22Rv1 (cell line): ENCODE measurements at regions not wholly inside any gene's neighbourhood (a gene's known extent, or its start where the extent isn't known, plus 50 kb on each side); places are given as distances from the start of the nearest gene placed in this dataset.

Experiments used
- H3K27ac ChIP-seq: fragments of 450-650 bp; 2 replicates; pipeline ENCODE4 v1.5.1; 2017
- ZFX ChIP-seq: fragments of 450-650 bp; IDR thresholded peaks from 2 replicates; pipeline ENCODE4 v1.6.1; 2017; ENCODE audit warnings: antibody characterized with exemption, borderline replicate concordance
- TF ChIP-seq, protein P1 (sequence below): fragments of 450-650 bp; IDR thresholded peaks from 2 replicates; pipeline ENCODE4 v1.5.1; 2017; ENCODE audit warnings: mild to moderate bottlenecking

DNA sequence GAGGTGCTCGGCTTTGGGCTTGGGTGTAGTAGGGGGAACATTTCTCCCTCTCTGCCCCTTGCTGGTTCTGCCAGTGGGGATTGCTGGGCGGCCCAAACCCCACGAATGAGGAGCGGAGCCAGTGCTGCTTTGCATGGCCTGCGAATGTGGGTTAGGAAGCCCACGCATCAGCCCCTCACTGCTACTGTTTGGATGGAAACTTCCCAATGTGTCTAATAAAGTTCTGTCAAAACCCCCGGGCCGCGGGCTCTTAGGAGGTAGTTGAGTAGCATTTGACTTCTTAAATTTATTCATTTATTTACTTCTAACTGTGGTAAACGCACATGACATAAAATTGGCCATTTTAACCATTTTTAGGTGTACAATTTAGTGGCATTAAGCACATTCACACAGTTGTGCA, 161.3 kb upstream of the FHL2 start:
- no peak overlapping the region for H3K27ac ChIP-seq
- no peak for TF ChIP-seq ZFX
- TF ChIP-seq, protein P1, sequence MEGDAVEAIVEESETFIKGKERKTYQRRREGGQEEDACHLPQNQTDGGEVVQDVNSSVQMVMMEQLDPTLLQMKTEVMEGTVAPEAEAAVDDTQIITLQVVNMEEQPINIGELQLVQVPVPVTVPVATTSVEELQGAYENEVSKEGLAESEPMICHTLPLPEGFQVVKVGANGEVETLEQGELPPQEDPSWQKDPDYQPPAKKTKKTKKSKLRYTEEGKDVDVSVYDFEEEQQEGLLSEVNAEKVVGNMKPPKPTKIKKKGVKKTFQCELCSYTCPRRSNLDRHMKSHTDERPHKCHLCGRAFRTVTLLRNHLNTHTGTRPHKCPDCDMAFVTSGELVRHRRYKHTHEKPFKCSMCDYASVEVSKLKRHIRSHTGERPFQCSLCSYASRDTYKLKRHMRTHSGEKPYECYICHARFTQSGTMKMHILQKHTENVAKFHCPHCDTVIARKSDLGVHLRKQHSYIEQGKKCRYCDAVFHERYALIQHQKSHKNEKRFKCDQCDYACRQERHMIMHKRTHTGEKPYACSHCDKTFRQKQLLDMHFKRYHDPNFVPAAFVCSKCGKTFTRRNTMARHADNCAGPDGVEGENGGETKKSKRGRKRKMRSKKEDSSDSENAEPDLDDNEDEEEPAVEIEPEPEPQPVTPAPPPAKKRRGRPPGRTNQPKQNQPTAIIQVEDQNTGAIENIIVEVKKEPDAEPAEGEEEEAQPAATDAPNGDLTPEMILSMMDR, result no peak

- TF ChIP-seq, protein P1, result no peak
- no peak for TF ChIP-seq ZFX
- no peak overlapping the region for H3K27ac ChIP-seq
Observed at GRCh38 chr2:105557021-105557920, 158.4 kb upstream of the FHL2 start.

DNA sequence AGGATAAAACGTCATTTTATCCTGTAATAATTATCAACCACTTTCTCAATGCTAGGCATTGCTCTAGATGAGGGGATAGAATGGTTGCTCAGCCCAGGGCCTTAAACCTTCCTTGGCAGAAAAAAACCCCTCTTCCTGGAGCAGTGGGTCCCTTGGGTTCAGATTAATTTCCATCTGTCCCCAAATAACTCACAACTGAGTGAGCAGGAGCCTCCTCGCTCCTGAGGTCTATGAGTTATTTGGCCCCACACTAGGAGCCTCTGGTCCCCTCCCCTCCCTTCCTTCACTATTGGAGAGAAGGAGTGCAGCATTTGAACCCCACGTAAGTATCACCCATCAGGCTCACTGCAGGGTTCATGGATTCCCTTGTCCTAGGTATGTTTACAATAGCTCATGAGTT, 157.5 kb upstream of the FHL2 start:
- no peak for TF ChIP-seq ZFX
- TF ChIP-seq, protein P1, result no peak
- H3K27ac ChIP-seq, result no peak overlapping the region

- no peak overlapping the region for H3K27ac ChIP-seq
- TF ChIP-seq ZFX, result no peak
- TF ChIP-seq, protein P1, result no peak
Observed at GRCh38 chr2:105554235-105554634, 155.4 kb upstream of the FHL2 start.

GRCh38 chr2:105553538-105554196, 154.8 kb upstream of the FHL2 start:
- H3K27ac ChIP-seq, result no peak overlapping the region
- TF ChIP-seq, protein P1, result no peak
- no peak for TF ChIP-seq ZFX

DNA sequence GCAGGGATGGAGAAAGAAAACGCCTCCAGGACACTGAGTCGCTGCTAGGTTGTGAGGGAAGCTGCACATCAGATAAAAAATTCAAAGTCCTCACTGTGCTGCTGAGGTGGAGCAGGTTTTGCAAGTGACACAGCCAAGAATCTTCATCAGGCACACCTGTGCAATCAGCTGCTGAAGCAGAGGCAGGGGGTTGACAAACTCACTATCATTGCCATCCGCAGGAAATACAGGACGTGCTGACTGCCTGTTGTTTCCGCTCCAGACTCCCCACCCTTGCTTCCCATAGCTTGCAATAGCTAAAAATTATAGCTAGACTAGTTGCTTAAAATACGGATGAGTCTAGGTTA, 147.8 kb upstream of the FHL2 start:
- no peak overlapping the region for H3K27ac ChIP-seq

More for the DNA sequence above, 147.8 kb upstream of the FHL2 start:
- no peak for TF ChIP-seq ZFX
- TF ChIP-seq, protein P1, result no peak
